SK-N-SH (cell line): ENCODE measurements at regions not wholly inside any gene's neighbourhood (a gene's known extent, or its start where the extent isn't known, plus 50 kb on each side); places are given as distances from the start of the nearest gene placed in this dataset.

Experiments used
- EZH2phosphoT487 ChIP-seq: fragments of 200-600 bp; sonication (generic); IDR thresholded peaks from 2 replicates; pipeline ENCODE4 v1.6.1; 2017; ENCODE audit warnings: low read depth, mixed run types, mild to moderate bottlenecking, antibody characterized with exemption, moderate library complexity, borderline replicate concordance
- RAD21 ChIP-seq: IDR thresholded peaks from 2 replicates; pipeline ENCODE4 v1.6.1; 2012; ENCODE audit warnings: mild to moderate bottlenecking, low read length
- RCOR1 ChIP-seq: fragments of 150-350 bp; IDR thresholded peaks from 2 replicates; pipeline ENCODE4 v1.6.1; 2017; ENCODE audit warnings: antibody characterized with exemption, low read length
- RFX5 ChIP-seq: IDR thresholded peaks from 2 replicates; pipeline ENCODE4 v1.6.1; 2012; ENCODE audit warnings: mild to moderate bottlenecking, improper control_type of control experiment, low read length
- SIN3A ChIP-seq: IDR thresholded peaks from 2 replicates; pipeline ENCODE4 v1.6.1; 2012; ENCODE audit warnings: low read depth, mild to moderate bottlenecking, low read length, moderate library complexity, borderline replicate concordance
- TCF12 ChIP-seq: IDR thresholded peaks from 2 replicates; pipeline ENCODE4 v1.4.0; 2012
- YY1 ChIP-seq: IDR thresholded peaks from 2 replicates; pipeline ENCODE4 v1.4.0; 2012; ENCODE audit warnings: low read depth, mild to moderate bottlenecking
- TF ChIP-seq, protein P1 (sequence below): fragments of 200-600 bp; sonication (generic); IDR thresholded peaks from 2 replicates; pipeline ENCODE4 v1.6.1; 2017; ENCODE audit warnings: antibody characterized with exemption, mild to moderate bottlenecking, moderate library complexity
- TF ChIP-seq, protein P2 (sequence below): IDR thresholded peaks from 2 replicates; pipeline ENCODE4 v1.4.0; 2012; ENCODE audit warnings: low read depth
- TF ChIP-seq, protein P3 (sequence below): fragments of 150-350 bp; IDR thresholded peaks from 2 replicates; pipeline ENCODE4 v1.6.1; 2016; ENCODE audit warnings: mild to moderate bottlenecking, low read depth, low read length
- TF ChIP-seq, protein P4 (sequence below): IDR thresholded peaks from 2 replicates; pipeline ENCODE4 v1.4.0; 2012; ENCODE audit warnings: low read depth, borderline replicate concordance

DNA sequence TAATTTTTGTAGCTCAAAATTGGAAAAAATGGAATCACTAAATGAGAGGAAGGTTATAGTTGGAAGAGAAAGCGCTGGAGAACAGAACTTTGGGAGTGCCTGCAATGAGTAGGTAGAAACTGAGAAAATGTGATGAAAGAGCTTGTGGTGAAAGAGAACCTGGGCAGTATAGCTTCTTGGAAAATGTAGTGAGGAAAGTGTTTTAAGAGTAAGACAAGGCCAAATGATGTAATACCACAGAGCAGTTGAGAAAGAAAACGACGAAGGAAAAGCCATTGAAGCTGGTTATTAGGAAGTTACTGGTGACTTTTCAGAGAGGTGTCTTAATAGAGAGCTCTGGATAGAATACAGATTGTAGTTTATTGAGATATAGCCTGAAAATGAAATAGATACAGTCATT is 255.3 kb downstream of the AEBP2 start:
- no peak for TF ChIP-seq RAD21
- TF ChIP-seq, protein P1, sequence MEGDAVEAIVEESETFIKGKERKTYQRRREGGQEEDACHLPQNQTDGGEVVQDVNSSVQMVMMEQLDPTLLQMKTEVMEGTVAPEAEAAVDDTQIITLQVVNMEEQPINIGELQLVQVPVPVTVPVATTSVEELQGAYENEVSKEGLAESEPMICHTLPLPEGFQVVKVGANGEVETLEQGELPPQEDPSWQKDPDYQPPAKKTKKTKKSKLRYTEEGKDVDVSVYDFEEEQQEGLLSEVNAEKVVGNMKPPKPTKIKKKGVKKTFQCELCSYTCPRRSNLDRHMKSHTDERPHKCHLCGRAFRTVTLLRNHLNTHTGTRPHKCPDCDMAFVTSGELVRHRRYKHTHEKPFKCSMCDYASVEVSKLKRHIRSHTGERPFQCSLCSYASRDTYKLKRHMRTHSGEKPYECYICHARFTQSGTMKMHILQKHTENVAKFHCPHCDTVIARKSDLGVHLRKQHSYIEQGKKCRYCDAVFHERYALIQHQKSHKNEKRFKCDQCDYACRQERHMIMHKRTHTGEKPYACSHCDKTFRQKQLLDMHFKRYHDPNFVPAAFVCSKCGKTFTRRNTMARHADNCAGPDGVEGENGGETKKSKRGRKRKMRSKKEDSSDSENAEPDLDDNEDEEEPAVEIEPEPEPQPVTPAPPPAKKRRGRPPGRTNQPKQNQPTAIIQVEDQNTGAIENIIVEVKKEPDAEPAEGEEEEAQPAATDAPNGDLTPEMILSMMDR: no peak
- TF ChIP-seq, protein P2, sequence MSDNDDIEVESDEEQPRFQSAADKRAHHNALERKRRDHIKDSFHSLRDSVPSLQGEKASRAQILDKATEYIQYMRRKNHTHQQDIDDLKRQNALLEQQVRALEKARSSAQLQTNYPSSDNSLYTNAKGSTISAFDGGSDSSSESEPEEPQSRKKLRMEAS: no peak
- no peak for TF ChIP-seq RCOR1
- TF ChIP-seq, protein P3, sequence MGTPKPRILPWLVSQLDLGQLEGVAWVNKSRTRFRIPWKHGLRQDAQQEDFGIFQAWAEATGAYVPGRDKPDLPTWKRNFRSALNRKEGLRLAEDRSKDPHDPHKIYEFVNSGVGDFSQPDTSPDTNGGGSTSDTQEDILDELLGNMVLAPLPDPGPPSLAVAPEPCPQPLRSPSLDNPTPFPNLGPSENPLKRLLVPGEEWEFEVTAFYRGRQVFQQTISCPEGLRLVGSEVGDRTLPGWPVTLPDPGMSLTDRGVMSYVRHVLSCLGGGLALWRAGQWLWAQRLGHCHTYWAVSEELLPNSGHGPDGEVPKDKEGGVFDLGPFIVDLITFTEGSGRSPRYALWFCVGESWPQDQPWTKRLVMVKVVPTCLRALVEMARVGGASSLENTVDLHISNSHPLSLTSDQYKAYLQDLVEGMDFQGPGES: no peak
- no peak for TF ChIP-seq SIN3A
- no peak for TF ChIP-seq RFX5
- TF ChIP-seq, protein P4, sequence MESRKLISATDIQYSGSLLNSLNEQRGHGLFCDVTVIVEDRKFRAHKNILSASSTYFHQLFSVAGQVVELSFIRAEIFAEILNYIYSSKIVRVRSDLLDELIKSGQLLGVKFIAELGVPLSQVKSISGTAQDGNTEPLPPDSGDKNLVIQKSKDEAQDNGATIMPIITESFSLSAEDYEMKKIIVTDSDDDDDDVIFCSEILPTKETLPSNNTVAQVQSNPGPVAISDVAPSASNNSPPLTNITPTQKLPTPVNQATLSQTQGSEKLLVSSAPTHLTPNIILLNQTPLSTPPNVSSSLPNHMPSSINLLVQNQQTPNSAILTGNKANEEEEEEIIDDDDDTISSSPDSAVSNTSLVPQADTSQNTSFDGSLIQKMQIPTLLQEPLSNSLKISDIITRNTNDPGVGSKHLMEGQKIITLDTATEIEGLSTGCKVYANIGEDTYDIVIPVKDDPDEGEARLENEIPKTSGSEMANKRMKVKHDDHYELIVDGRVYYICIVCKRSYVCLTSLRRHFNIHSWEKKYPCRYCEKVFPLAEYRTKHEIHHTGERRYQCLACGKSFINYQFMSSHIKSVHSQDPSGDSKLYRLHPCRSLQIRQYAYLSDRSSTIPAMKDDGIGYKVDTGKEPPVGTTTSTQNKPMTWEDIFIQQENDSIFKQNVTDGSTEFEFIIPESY: no peak
- no peak for TF ChIP-seq EZH2phosphoT487
- TF ChIP-seq TCF12: no peak
- no peak for TF ChIP-seq YY1
